ENCODE measurements at regions not wholly inside any gene's neighbourhood (a gene's known extent, or its start where the extent isn't known, plus 50 kb on each side); places are given as distances from the start of the nearest gene placed in this dataset.

- TF ChIP-seq CTCF (IDR thresholded peaks at IDR 0.05; ENCODE audit: low read depth, low read length, poor library complexity, severe bottlenecking) (no peak), EZH2phosphoT487 (IDR thresholded peaks at IDR 0.05; ENCODE audit: borderline replicate concordance, low read length) (no peak)
- Histone ChIP-seq H4K20me1 (ENCODE audit: control insufficient read depth, insufficient read depth, low read depth, low read length) (no peaks in the 10 kb centered on the region), H3K4me2 (ENCODE audit: low read length) (no peak overlapping the region)
Observed at GRCh38 chr11:116172156-116172555, 600.6 kb downstream of the BUD13 start.

GRCh38 chr11:116171271-116172140 is 601.3 kb downstream of the BUD13 start:
- no peak overlapping the region for H3K4me2 ChIP-seq (ENCODE audit: low read length)
- no peaks in the 10 kb centered on the region for H3F3A ChIP-seq (ENCODE audit: control insufficient read depth, insufficient read depth)
- no peak overlapping the region for H3K4me3 ChIP-seq (ENCODE audit: low read length)
- no peaks in the 10 kb centered on the region for H3K9me3 ChIP-seq (ENCODE audit: control insufficient read depth, insufficient read depth, low read length)
- no peaks in the 10 kb centered on the region for H3K9me2 ChIP-seq (replicated peaks; ENCODE audit: control insufficient read depth, low read length)
- H3K27me3 ChIP-seq (ENCODE audit: control insufficient read depth, low read length) = no peaks in the 10 kb centered on the region
- H3K27ac ChIP-seq (ENCODE audit: low read depth, low read length) = no peak overlapping the region
- H3K4me1 ChIP-seq (ENCODE audit: control insufficient read depth, low read length) = no peaks in the 10 kb centered on the region
- no peaks in the 10 kb centered on the region for H4K20me1 ChIP-seq (ENCODE audit: control insufficient read depth, insufficient read depth, low read depth, low read length)
- no peaks in the 10 kb centered on the region for H3K36me3 ChIP-seq (ENCODE audit: control insufficient read depth, low read length)
- TF ChIP-seq CTCF (IDR thresholded peaks at IDR 0.05; ENCODE audit: low read depth, low read length, poor library complexity, severe bottlenecking) (no peak), EZH2phosphoT487 (IDR thresholded peaks at IDR 0.05; ENCODE audit: borderline replicate concordance, low read length) (no peak)
- H3K79me2 ChIP-seq (ENCODE audit: control insufficient read depth, low read length) = no peaks in the 10 kb centered on the region

More at GRCh38 chr11:116172156-116172555, 600.6 kb downstream of the BUD13 start:
- Histone ChIP-seq H3K9me2 (replicated peaks; ENCODE audit: control insufficient read depth, low read length) (no peaks in the 10 kb centered on the region), H3F3A (ENCODE audit: control insufficient read depth, insufficient read depth) (no peaks in the 10 kb centered on the region), H3K27ac (ENCODE audit: low read depth, low read length) (no peak overlapping the region), H3K4me1 (ENCODE audit: control insufficient read depth, low read length) (no peaks in the 10 kb centered on the region), H3K9me3 (ENCODE audit: control insufficient read depth, insufficient read depth, low read length) (no peaks in the 10 kb centered on the region), H3K27me3 (ENCODE audit: control insufficient read depth, low read length) (no peaks in the 10 kb centered on the region), H3K4me3 (ENCODE audit: low read length) (no peak overlapping the region), H3K79me2 (ENCODE audit: control insufficient read depth, low read length) (no peaks in the 10 kb centered on the region), H3K36me3 (ENCODE audit: control insufficient read depth, low read length) (no peaks in the 10 kb centered on the region)

DNA sequence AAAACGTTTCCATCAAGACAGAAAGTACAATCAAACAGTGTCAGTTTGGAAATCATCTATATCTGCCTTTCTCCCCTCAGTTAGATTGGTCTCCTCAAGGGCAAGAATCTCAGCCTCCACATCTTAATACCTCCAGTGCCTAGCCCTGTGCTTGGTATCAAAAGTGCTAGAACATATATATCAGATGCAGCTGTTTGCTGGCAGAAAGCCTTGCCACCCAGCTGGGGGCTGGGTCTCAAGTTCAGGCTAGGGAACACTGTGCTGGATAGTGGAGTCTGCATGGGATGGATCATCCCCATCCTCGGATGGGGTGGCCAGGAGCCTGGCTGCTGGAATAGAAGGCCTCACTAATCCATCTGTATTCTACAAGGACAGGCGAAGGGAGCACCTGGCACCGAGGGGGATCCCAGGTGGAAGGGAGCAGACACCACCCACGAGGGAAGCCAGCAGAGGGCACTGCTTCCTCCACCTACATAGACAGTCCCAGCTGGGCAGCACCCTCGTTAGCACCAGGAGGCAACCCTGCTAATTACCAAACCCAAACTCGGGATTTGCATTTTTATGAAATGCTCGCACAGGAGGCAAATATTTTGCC is 602.2 kb downstream of the BUD13 start:
- Histone ChIP-seq H3K4me2 (ENCODE audit: low read length) (no peak overlapping the region), H3K36me3 (ENCODE audit: control insufficient read depth, low read length) (no peaks in the 10 kb centered on the region), H3F3A (ENCODE audit: control insufficient read depth, insufficient read depth) (no peaks in the 10 kb centered on the region), H3K79me2 (ENCODE audit: control insufficient read depth, low read length) (no peaks in the 10 kb centered on the region), H3K27ac (ENCODE audit: low read depth, low read length) (no peak overlapping the region), H4K20me1 (ENCODE audit: control insufficient read depth, insufficient read depth, low read depth, low read length) (no peaks in the 10 kb centered on the region), H3K27me3 (ENCODE audit: control insufficient read depth, low read length) (no peaks in the 10 kb centered on the region), H3K4me3 (ENCODE audit: low read length) (no peak overlapping the region), H3K4me1 (ENCODE audit: control insufficient read depth, low read length) (no peaks in the 10 kb centered on the region), H3K9me2 (replicated peaks; ENCODE audit: control insufficient read depth, low read length) (no peaks in the 10 kb centered on the region), H3K9me3 (ENCODE audit: control insufficient read depth, insufficient read depth, low read length) (no peaks in the 10 kb centered on the region)
- TF ChIP-seq EZH2phosphoT487 (IDR thresholded peaks at IDR 0.05; ENCODE audit: borderline replicate concordance, low read length) (no peak), CTCF (IDR thresholded peaks at IDR 0.05; ENCODE audit: low read depth, low read length, poor library complexity, severe bottlenecking) (peak; percentile 33)

Data from DOHH2 (cell line).